Activated naive CD8-positive, alpha-beta T cell treated with anti-CD3 and anti-CD28 coated beads, Interleukin-2, amount 10 ng/mL, durations not matched to agents 7 days and 5 days (primary cell): ENCODE measurements at regions not wholly inside any gene's neighbourhood (a gene's known extent, or its start where the extent isn't known, plus 50 kb on each side); places are given as distances from the start of the nearest gene placed in this dataset.

ENCODE experiments used
- ATAC-seq: fragments of 150-1000 bp; cut with Tn5 transposase; one replicate; pipeline ENCODE4 v1.10.0; 2021; ENCODE audit warnings: low read depth, moderate library complexity
- POLR2A ChIA-PET: fragments of 350-600 bp; sonication (Branson Sonifier 250); formaldehyde crosslinking; loops from one replicate; lab custom pipeline; 2021; ENCODE audit warnings: antibody characterized with exemption; lab: Charles Lee
- DNase-seq: peaks from one replicate; pipeline ENCODE4 v3.0.0; 2021
- H3K27ac Mint-ChIP-seq: one replicate; pipeline ENCODE4 v1.8.0; 2022; ENCODE audit warnings: mild to moderate bottlenecking, mixed read lengths
- H3K27me3 Mint-ChIP-seq: one replicate; pipeline ENCODE4 v1.8.0; 2022; ENCODE audit warnings: mild to moderate bottlenecking, moderate library complexity, mixed read lengths
- H3K36me3 Mint-ChIP-seq: one replicate; pipeline ENCODE4 v1.8.0; 2021; ENCODE audit warnings: mild to moderate bottlenecking, mixed read lengths
- H3K4me1 Mint-ChIP-seq: one replicate; pipeline ENCODE4 v1.8.0; 2021; ENCODE audit warnings: mixed read lengths
- H3K4me3 Mint-ChIP-seq: one replicate; pipeline ENCODE4 v1.8.0; 2022; ENCODE audit warnings: mild to moderate bottlenecking, moderate library complexity, mixed read lengths
- H3K9me3 Mint-ChIP-seq: one replicate; pipeline ENCODE4 v1.8.0; 2021; ENCODE audit warnings: mixed read lengths

- peaks cover 8% of the 10 kb centered on the region for H3K27me3 Mint-ChIP-seq
- peaks cover 3% of the 10 kb centered on the region for H3K36me3 Mint-ChIP-seq
- POLR2A ChIA-PET, result no interaction called here
- peaks cover 7% of the 10 kb centered on the region for H3K9me3 Mint-ChIP-seq
- no peak overlapping the region for H3K27ac Mint-ChIP-seq
- no peaks in the 10 kb centered on the region for H3K4me1 Mint-ChIP-seq
- H3K4me3 Mint-ChIP-seq, result no peak overlapping the region
- ATAC-seq (no peak), DNase-seq (no peak)
Measured at GRCh38 chr2:2932692-2933305, 444.8 kb downstream of the EIPR1 start.

- no peak for DNase-seq
- Mint-ChIP-seq H3K4me3 (no peak overlapping the region), H3K27me3 (peaks cover 10% of the 10 kb centered on the region), H3K36me3 (peaks cover 3% of the 10 kb centered on the region), H3K4me1 (no peaks in the 10 kb centered on the region), H3K9me3 (peaks cover 5% of the 10 kb centered on the region), H3K27ac (no peak overlapping the region)
- no peak for ATAC-seq
- POLR2A ChIA-PET, result no interaction called here
Measured at GRCh38 chr2:2932189-2932588, 445.4 kb downstream of the EIPR1 start.

- Mint-ChIP-seq H3K9me3 (no peaks in the 10 kb centered on the region), H3K36me3 (no peaks in the 10 kb centered on the region), H3K27ac (no peak overlapping the region), H3K4me1 (no peaks in the 10 kb centered on the region), H3K4me3 (no peak overlapping the region), H3K27me3 (peaks cover 10% of the 10 kb centered on the region)
- DNase-seq, result no peak
- POLR2A ChIA-PET, result no interaction called here
- ATAC-seq, result no peak
Measured at GRCh38 chr2:2931318-2932075, 446.1 kb downstream of the EIPR1 start.

GRCh38 chr2:2930841-2931240 lies 446.8 kb downstream of the EIPR1 start:
- DNase-seq (no peak), ATAC-seq (no peak)
- H3K4me1 Mint-ChIP-seq, result no peaks in the 10 kb centered on the region
- no peaks in the 10 kb centered on the region for H3K36me3 Mint-ChIP-seq
- peaks cover 10% of the 10 kb centered on the region for H3K27me3 Mint-ChIP-seq
- no peak overlapping the region for H3K27ac Mint-ChIP-seq
- POLR2A ChIA-PET, result no interaction called here
- no peaks in the 10 kb centered on the region for H3K9me3 Mint-ChIP-seq
- no peak overlapping the region for H3K4me3 Mint-ChIP-seq

- Mint-ChIP-seq H3K9me3 (no peaks in the 10 kb centered on the region), H3K4me1 (no peaks in the 10 kb centered on the region), H3K36me3 (no peaks in the 10 kb centered on the region), H3K27me3 (peaks cover 12% of the 10 kb centered on the region), H3K4me3 (no peak overlapping the region), H3K27ac (no peak overlapping the region)
- POLR2A ChIA-PET, result no interaction called here
- no peak for DNase-seq
- no peak for ATAC-seq
Measured at GRCh38 chr2:2926858-2927175, 450.8 kb downstream of the EIPR1 start.

- H3K36me3 Mint-ChIP-seq, result no peaks in the 10 kb centered on the region
- ATAC-seq (no peak), DNase-seq (no peak)
- H3K27me3 Mint-ChIP-seq, result peaks cover 12% of the 10 kb centered on the region
- H3K4me3 Mint-ChIP-seq, result no peak overlapping the region
- H3K4me1 Mint-ChIP-seq, result no peaks in the 10 kb centered on the region
- no peaks in the 10 kb centered on the region for H3K9me3 Mint-ChIP-seq
- POLR2A ChIA-PET, result no interaction called here
- no peak overlapping the region for H3K27ac Mint-ChIP-seq
Measured at GRCh38 chr2:2926009-2926857, 451.4 kb downstream of the EIPR1 start.

- no peak overlapping the region for H3K27ac Mint-ChIP-seq
- peaks cover 2% of the 10 kb centered on the region for H3K27me3 Mint-ChIP-seq
- H3K36me3 Mint-ChIP-seq, result no peaks in the 10 kb centered on the region
- H3K4me3 Mint-ChIP-seq, result no peak overlapping the region
- no peaks in the 10 kb centered on the region for H3K9me3 Mint-ChIP-seq
- DNase-seq, result no peak
- no peaks in the 10 kb centered on the region for H3K4me1 Mint-ChIP-seq
- POLR2A ChIA-PET, result no interaction called here
- ATAC-seq, result no peak
Measured at GRCh38 chr2:2922156-2922555, 455.5 kb downstream of the EIPR1 start.

- H3K9me3 Mint-ChIP-seq, result no peaks in the 10 kb centered on the region
- ATAC-seq (no peak), DNase-seq (no peak)
- no peaks in the 10 kb centered on the region for H3K4me1 Mint-ChIP-seq
- peaks cover 4% of the 10 kb centered on the region for H3K27me3 Mint-ChIP-seq
- no peaks in the 10 kb centered on the region for H3K36me3 Mint-ChIP-seq
- H3K4me3 Mint-ChIP-seq, result no peak overlapping the region
- POLR2A ChIA-PET, result no interaction called here
- H3K27ac Mint-ChIP-seq, result no peak overlapping the region
Measured at GRCh38 chr2:2921011-2921720, 456.5 kb downstream of the EIPR1 start.

GRCh38 chr2:2919574-2920365 lies 457.8 kb downstream of the EIPR1 start:
- DNase-seq (no peak), ATAC-seq (no peak)
- no peak overlapping the region for H3K27ac Mint-ChIP-seq
- POLR2A ChIA-PET, result no interaction called here
- H3K4me3 Mint-ChIP-seq, result no peak overlapping the region
- no peaks in the 10 kb centered on the region for H3K4me1 Mint-ChIP-seq
- peaks cover 1% of the 10 kb centered on the region for H3K9me3 Mint-ChIP-seq
- H3K36me3 Mint-ChIP-seq, result no peaks in the 10 kb centered on the region
- H3K27me3 Mint-ChIP-seq, result peaks cover 2% of the 10 kb centered on the region

- Mint-ChIP-seq H3K27ac (no peak overlapping the region), H3K9me3 (peaks cover 1% of the 10 kb centered on the region), H3K27me3 (peaks cover 2% of the 10 kb centered on the region), H3K4me1 (no peaks in the 10 kb centered on the region), H3K36me3 (no peaks in the 10 kb centered on the region), H3K4me3 (no peak overlapping the region)
- ATAC-seq, result no peak
- no peak for DNase-seq
- POLR2A ChIA-PET, result no interaction called here
Measured at GRCh38 chr2:2919026-2919425, 458.6 kb downstream of the EIPR1 start.

- H3K27ac Mint-ChIP-seq, result no peak overlapping the region
- H3K27me3 Mint-ChIP-seq, result peaks cover 2% of the 10 kb centered on the region
- POLR2A ChIA-PET, result no interaction called here
- no peak overlapping the region for H3K4me3 Mint-ChIP-seq
- no peaks in the 10 kb centered on the region for H3K4me1 Mint-ChIP-seq
- no peak for ATAC-seq
- DNase-seq, result no peak
- H3K9me3 Mint-ChIP-seq, result peaks cover 1% of the 10 kb centered on the region
- H3K36me3 Mint-ChIP-seq, result no peaks in the 10 kb centered on the region
Measured at GRCh38 chr2:2916621-2917020, 461.0 kb downstream of the EIPR1 start.

- no peak overlapping the region for H3K4me3 Mint-ChIP-seq
- H3K27ac Mint-ChIP-seq, result no peak overlapping the region
- DNase-seq, result no peak
- no peak for ATAC-seq
- no peaks in the 10 kb centered on the region for H3K4me1 Mint-ChIP-seq
- POLR2A ChIA-PET, result no interaction called here
- H3K27me3 Mint-ChIP-seq, result peaks cover 2% of the 10 kb centered on the region
- no peaks in the 10 kb centered on the region for H3K36me3 Mint-ChIP-seq
- H3K9me3 Mint-ChIP-seq, result peaks cover 1% of the 10 kb centered on the region
Measured at GRCh38 chr2:2914252-2914651, 463.4 kb downstream of the EIPR1 start.
